Upper lobe of right lung (tissue), 1 donor: ENCODE measurements at regions not wholly inside any gene's neighbourhood (a gene's known extent, or its start where the extent isn't known, plus 50 kb on each side); places are given as distances from the start of the nearest gene placed in this dataset.

Experiments
- ATAC-seq: fragments of 200-7000 bp; cut with Tn5 transposase; one replicate; pipeline ENCODE4 v1.9.1; 2020; ENCODE audit warnings: mild to moderate bottlenecking, moderate library complexity
- DNase-seq: peaks from one replicate; pipeline ENCODE4 v3.0.0-alpha.2; 2020
- H3K27ac ChIP-seq: fragments of 200-600 bp; one replicate; pipeline ENCODE4 v1.8.0; 2022
- H3K27me3 ChIP-seq: fragments of 200-600 bp; one replicate; pipeline ENCODE4 v1.8.0; 2022; ENCODE audit warnings: mild to moderate bottlenecking
- H3K36me3 ChIP-seq: fragments of 200-600 bp; one replicate; pipeline ENCODE4 v1.8.0; 2022
- H3K4me1 ChIP-seq: fragments of 200-600 bp; one replicate; pipeline ENCODE4 v1.8.0; 2022
- H3K4me3 ChIP-seq: fragments of 200-600 bp; one replicate; pipeline ENCODE4 v1.8.0; 2022; ENCODE audit warnings: mild to moderate bottlenecking
- H3K9me3 ChIP-seq: fragments of 200-600 bp; one replicate; pipeline ENCODE4 v1.8.0; 2022
- intact Hi-C: fragments of 100-400 bp; cut with DNase I; formaldehyde crosslinking; loops from one replicate; pipeline ENCODE4 v1.11.0; 2022
- TF ChIP-seq, protein P1 (sequence below): fragments of 200-600 bp; IDR thresholded peaks from one replicate; pipeline ENCODE4 v1.8.0; 2022; ENCODE audit warnings: antibody characterized with exemption
- donor health status: DM: no; HTN: yes; CAD: no; lungs with severe emphysema.

GRCh38 chr5:144026286-144026685 lies 144.2 kb downstream of the YIPF5 start:
- DNase-seq, result no peak
- H3K4me1 ChIP-seq, result no peaks in the 10 kb centered on the region
- H3K27me3 ChIP-seq, result no peaks in the 10 kb centered on the region
- no peak overlapping the region for H3K27ac ChIP-seq
- no peaks in the 10 kb centered on the region for H3K36me3 ChIP-seq
- TF ChIP-seq, protein P1, sequence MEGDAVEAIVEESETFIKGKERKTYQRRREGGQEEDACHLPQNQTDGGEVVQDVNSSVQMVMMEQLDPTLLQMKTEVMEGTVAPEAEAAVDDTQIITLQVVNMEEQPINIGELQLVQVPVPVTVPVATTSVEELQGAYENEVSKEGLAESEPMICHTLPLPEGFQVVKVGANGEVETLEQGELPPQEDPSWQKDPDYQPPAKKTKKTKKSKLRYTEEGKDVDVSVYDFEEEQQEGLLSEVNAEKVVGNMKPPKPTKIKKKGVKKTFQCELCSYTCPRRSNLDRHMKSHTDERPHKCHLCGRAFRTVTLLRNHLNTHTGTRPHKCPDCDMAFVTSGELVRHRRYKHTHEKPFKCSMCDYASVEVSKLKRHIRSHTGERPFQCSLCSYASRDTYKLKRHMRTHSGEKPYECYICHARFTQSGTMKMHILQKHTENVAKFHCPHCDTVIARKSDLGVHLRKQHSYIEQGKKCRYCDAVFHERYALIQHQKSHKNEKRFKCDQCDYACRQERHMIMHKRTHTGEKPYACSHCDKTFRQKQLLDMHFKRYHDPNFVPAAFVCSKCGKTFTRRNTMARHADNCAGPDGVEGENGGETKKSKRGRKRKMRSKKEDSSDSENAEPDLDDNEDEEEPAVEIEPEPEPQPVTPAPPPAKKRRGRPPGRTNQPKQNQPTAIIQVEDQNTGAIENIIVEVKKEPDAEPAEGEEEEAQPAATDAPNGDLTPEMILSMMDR, result no peak
- H3K4me3 ChIP-seq, result no peak overlapping the region
- no peaks in the 10 kb centered on the region for H3K9me3 ChIP-seq
- no peak for ATAC-seq
- intact Hi-C loops, result no loop called here

- no peak overlapping the region for H3K4me3 ChIP-seq
- no peaks in the 10 kb centered on the region for H3K27me3 ChIP-seq
- no peaks in the 10 kb centered on the region for H3K36me3 ChIP-seq
- TF ChIP-seq, protein P1, result no peak
- intact Hi-C loops, result no loop called here
- no peak overlapping the region for H3K27ac ChIP-seq
- H3K4me1 ChIP-seq, result no peaks in the 10 kb centered on the region
- no peaks in the 10 kb centered on the region for H3K9me3 ChIP-seq
- no peak for DNase-seq
- ATAC-seq, result no peak
Observed at GRCh38 chr5:144028058-144028457, 142.4 kb downstream of the YIPF5 start.

DNA sequence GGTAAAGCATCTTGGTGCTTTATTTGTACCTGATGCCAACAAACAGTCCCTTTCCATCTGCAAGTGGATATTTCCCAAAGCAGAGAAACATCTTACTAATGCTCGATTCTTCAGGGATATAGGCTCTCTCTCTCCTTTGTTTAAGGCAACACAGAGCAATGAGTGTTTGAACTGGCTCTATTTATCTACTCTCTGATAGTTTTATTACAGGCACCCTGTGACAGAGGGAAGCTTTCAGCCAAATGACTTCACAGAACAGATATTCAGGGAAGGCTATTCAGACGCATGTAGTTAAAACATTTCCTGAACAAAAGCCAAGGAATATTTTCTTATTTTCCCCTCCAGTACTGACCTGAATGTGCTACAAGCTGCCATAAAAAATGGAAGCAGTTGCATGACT lies 141.8 kb downstream of the YIPF5 start:
- no peak overlapping the region for H3K27ac ChIP-seq
- DNase-seq (no peak), ATAC-seq (peak; percentile 22)
- H3K4me1 ChIP-seq, result no peaks in the 10 kb centered on the region
- H3K36me3 ChIP-seq, result no peaks in the 10 kb centered on the region
- TF ChIP-seq, protein P1, result no peak
- H3K9me3 ChIP-seq, result no peaks in the 10 kb centered on the region
- H3K27me3 ChIP-seq, result peaks cover 2% of the 10 kb centered on the region
- intact Hi-C loops, result no loop called here
- no peak overlapping the region for H3K4me3 ChIP-seq

GRCh38 chr5:144030904-144031303 lies 139.6 kb downstream of the YIPF5 start:
- no peak for ATAC-seq
- peaks cover 8% of the 10 kb centered on the region for H3K27me3 ChIP-seq
- H3K4me3 ChIP-seq, result no peak overlapping the region
- intact Hi-C loops, result no loop called here
- H3K4me1 ChIP-seq, result no peaks in the 10 kb centered on the region
- TF ChIP-seq, protein P1, result no peak
- no peak for DNase-seq
- H3K36me3 ChIP-seq, result no peaks in the 10 kb centered on the region
- H3K27ac ChIP-seq, result no peak overlapping the region
- no peaks in the 10 kb centered on the region for H3K9me3 ChIP-seq

GRCh38 chr5:144032375-144032774 lies 138.1 kb downstream of the YIPF5 start:
- H3K4me1 ChIP-seq, result no peaks in the 10 kb centered on the region
- TF ChIP-seq, protein P1, result no peak
- no peaks in the 10 kb centered on the region for H3K36me3 ChIP-seq
- H3K4me3 ChIP-seq, result no peak overlapping the region
- DNase-seq, result no peak
- H3K9me3 ChIP-seq, result no peaks in the 10 kb centered on the region
- peaks cover 16% of the 10 kb centered on the region for H3K27me3 ChIP-seq
- intact Hi-C loops, result no loop called here
- no peak for ATAC-seq
- H3K27ac ChIP-seq, result no peak overlapping the region

GRCh38 chr5:144033486-144033885 lies 137.0 kb downstream of the YIPF5 start:
- ATAC-seq, result no peak
- intact Hi-C loops, result no loop called here

More at GRCh38 chr5:144033486-144033885, 137.0 kb downstream of the YIPF5 start:
- H3K4me1 ChIP-seq, result no peaks in the 10 kb centered on the region
- H3K9me3 ChIP-seq, result no peaks in the 10 kb centered on the region
- H3K36me3 ChIP-seq, result no peaks in the 10 kb centered on the region
- TF ChIP-seq, protein P1, result no peak
- no peak overlapping the region for H3K27ac ChIP-seq
- peaks cover 16% of the 10 kb centered on the region for H3K27me3 ChIP-seq
- no peak for DNase-seq
- H3K4me3 ChIP-seq, result no peak overlapping the region
